ENCODE measurements at regions not wholly inside any gene's neighbourhood (a gene's known extent, or its start where the extent isn't known, plus 50 kb on each side); places are given as distances from the start of the nearest gene placed in this dataset.

GRCh38 chr4:137451172-137451825 lies 81.0 kb downstream of the PCDH18 start:
- H3K27ac Mint-ChIP-seq: peak overlapping the region; percentile 92 to 96 (median 94)
- H3K9me3 Mint-ChIP-seq: no peaks in the 10 kb centered on the region
- TF ChIP-seq CTCF (IDR thresholded peaks at IDR 0.05; ENCODE audit: unreplicated experiment in 3 of 3): no peak
- peaks cover 16% of the 10 kb centered on the region for H3K4me1 Mint-ChIP-seq
- H3K36me3 Mint-ChIP-seq (ENCODE audit: low read depth): no peaks in the 10 kb centered on the region
- no peak overlapping the region for H3K4me3 Mint-ChIP-seq
- H3K27me3 Mint-ChIP-seq (ENCODE audit: low read depth): no peaks in the 10 kb centered on the region

- no peak for TF ChIP-seq CTCF (IDR thresholded peaks at IDR 0.05; ENCODE audit: unreplicated experiment in 3 of 3)
- H3K9me3 Mint-ChIP-seq: no peaks in the 10 kb centered on the region
- H3K4me1 Mint-ChIP-seq: peaks cover 16% of the 10 kb centered on the region
- no peak overlapping the region for H3K4me3 Mint-ChIP-seq
- H3K36me3 Mint-ChIP-seq (ENCODE audit: low read depth): no peaks in the 10 kb centered on the region
- H3K27me3 Mint-ChIP-seq (ENCODE audit: low read depth): no peaks in the 10 kb centered on the region
- no peak overlapping the region for H3K27ac Mint-ChIP-seq
These were observed 83.9 kb downstream of the PCDH18 start for GRCh38 chr4:137448402-137448801.

GRCh38 chr4:137446071-137446470 lies 86.2 kb downstream of the PCDH18 start:
- H3K27me3 Mint-ChIP-seq (ENCODE audit: low read depth): no peaks in the 10 kb centered on the region
- peaks cover 4% of the 10 kb centered on the region for H3K4me1 Mint-ChIP-seq
- TF ChIP-seq CTCF (IDR thresholded peaks at IDR 0.05; ENCODE audit: unreplicated experiment in 3 of 3): no peak
- no peaks in the 10 kb centered on the region for H3K36me3 Mint-ChIP-seq (ENCODE audit: low read depth)
- H3K4me3 Mint-ChIP-seq: no peak overlapping the region
- no peaks in the 10 kb centered on the region for H3K9me3 Mint-ChIP-seq
- H3K27ac Mint-ChIP-seq: no peak overlapping the region

GRCh38 chr4:137443031-137443800 lies 89.1 kb downstream of the PCDH18 start:
- no peaks in the 10 kb centered on the region for H3K9me3 Mint-ChIP-seq
- no peak overlapping the region for H3K27ac Mint-ChIP-seq
- H3K4me1 Mint-ChIP-seq: no peaks in the 10 kb centered on the region
- no peaks in the 10 kb centered on the region for H3K36me3 Mint-ChIP-seq (ENCODE audit: low read depth)
- no peak overlapping the region for H3K4me3 Mint-ChIP-seq
- H3K27me3 Mint-ChIP-seq (ENCODE audit: low read depth): no peaks in the 10 kb centered on the region
- TF ChIP-seq CTCF (IDR thresholded peaks at IDR 0.05; ENCODE audit: unreplicated experiment in 3 of 3): no peak

- no peak for TF ChIP-seq CTCF (IDR thresholded peaks at IDR 0.05; ENCODE audit: unreplicated experiment in 3 of 3)
- Mint-ChIP-seq H3K4me3 (no peak overlapping the region), H3K36me3 (ENCODE audit: low read depth) (peaks cover 3% of the 10 kb centered on the region), H3K27me3 (ENCODE audit: low read depth) (no peaks in the 10 kb centered on the region), H3K4me1 (peaks cover 5% of the 10 kb centered on the region), H3K27ac (peak overlapping the region in 2 of 3 experiments; percentile 28 to 62), H3K9me3 (peaks cover 3% of the 10 kb centered on the region)
These were observed 99.6 kb downstream of the PCDH18 start for GRCh38 chr4:137432446-137433311.

Data from nephron (organoid).